Fibroblast of lung (primary cell): ENCODE measurements at regions not wholly inside any gene's neighbourhood (a gene's known extent, or its start where the extent isn't known, plus 50 kb on each side); places are given as distances from the start of the nearest gene placed in this dataset.

Experiments
- EZH2 ChIP-seq: IDR thresholded peaks from 2 replicates; pipeline ENCODE4 v1.5.1; 2012; ENCODE audit warnings: low read length, control low read depth, mild to moderate bottlenecking; ENCODE audit errors: missing control alignments
- TF ChIP-seq, protein P1 (sequence below), 2 donors: IDR thresholded peaks in 1 of 2; conservative IDR thresholded peaks in 1 of 2; 1 replicate in 1 of 2; 2 replicates in 1 of 2; pipeline ENCODE4 v1.5.1; 2011 to 2012; ENCODE audit warnings: low read length in 2 of 2, control low read depth in 1 of 2, inconsistent platforms in 1 of 2, low read depth in 1 of 2, mild to moderate bottlenecking in 1 of 2

DNA sequence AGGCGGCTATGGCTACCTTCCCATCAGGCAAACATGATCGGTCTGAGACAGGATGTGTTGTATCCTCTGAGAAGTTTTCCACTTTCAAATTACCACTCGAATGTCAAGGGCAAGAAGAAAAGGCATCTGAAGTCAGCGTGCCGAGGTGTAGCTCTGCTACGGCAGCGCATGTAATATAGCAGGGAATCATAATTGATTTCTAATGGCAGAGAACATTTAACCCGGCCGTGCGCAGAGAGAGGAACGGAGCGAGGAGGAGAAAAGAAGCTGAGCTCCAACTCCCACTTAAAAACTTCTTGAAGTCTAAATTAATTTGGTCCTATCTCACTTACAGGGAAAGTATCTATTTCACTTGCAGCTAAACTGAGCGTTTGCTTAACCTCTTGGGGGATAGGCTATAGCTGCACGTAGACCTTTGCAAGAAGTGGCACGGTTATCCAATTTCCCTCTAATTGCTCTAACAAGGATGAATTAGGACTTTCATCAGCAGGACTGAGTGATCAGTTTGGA lies 137.3 kb upstream of the KIRREL3 start:
- TF ChIP-seq, protein P1, sequence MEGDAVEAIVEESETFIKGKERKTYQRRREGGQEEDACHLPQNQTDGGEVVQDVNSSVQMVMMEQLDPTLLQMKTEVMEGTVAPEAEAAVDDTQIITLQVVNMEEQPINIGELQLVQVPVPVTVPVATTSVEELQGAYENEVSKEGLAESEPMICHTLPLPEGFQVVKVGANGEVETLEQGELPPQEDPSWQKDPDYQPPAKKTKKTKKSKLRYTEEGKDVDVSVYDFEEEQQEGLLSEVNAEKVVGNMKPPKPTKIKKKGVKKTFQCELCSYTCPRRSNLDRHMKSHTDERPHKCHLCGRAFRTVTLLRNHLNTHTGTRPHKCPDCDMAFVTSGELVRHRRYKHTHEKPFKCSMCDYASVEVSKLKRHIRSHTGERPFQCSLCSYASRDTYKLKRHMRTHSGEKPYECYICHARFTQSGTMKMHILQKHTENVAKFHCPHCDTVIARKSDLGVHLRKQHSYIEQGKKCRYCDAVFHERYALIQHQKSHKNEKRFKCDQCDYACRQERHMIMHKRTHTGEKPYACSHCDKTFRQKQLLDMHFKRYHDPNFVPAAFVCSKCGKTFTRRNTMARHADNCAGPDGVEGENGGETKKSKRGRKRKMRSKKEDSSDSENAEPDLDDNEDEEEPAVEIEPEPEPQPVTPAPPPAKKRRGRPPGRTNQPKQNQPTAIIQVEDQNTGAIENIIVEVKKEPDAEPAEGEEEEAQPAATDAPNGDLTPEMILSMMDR (conservative IDR thresholded peaks at IDR 0.05 in 1 of 2, IDR thresholded peaks at IDR 0.05 in 1 of 2; ENCODE audit: low read depth in 1 of 2, low read length in 2 of 2) = no peak
- no peak for TF ChIP-seq EZH2
